GM23248 (cell line): ENCODE measurements at regions not wholly inside any gene's neighbourhood (a gene's known extent, or its start where the extent isn't known, plus 50 kb on each side); places are given as distances from the start of the nearest gene placed in this dataset. TPM values are rescaled to one million over a fixed set of nuclear protein-coding genes. Genes with fewer than 3 reads are reported as not detected.

Experiments
- DNase-seq: peaks from one replicate; pipeline ENCODE4 v3.0.0-alpha.2; 2015
- H2AFZ ChIP-seq: fragments of 200-600 bp; sonication (generic); 2 replicates; pipeline ENCODE4 v1.6.1; 2016; ENCODE audit warnings: antibody characterized with exemption
- H3F3A ChIP-seq: fragments of 200-600 bp; sonication (generic); 2 replicates; pipeline ENCODE4 v1.6.1; 2016; ENCODE audit warnings: mild to moderate bottlenecking, antibody characterized with exemption, mixed run types; ENCODE audit not compliant: insufficient read depth
- H3K27ac ChIP-seq: fragments of 200-600 bp; sonication (generic); 2 replicates; pipeline ENCODE4 v1.5.1; 2016; ENCODE audit warnings: mild to moderate bottlenecking
- H3K27me3 ChIP-seq: fragments of 200-600 bp; sonication (generic); replicated peaks from 2 replicates; pipeline ENCODE4 v1.6.1; 2016; ENCODE audit warnings: mild to moderate bottlenecking; ENCODE audit not compliant: insufficient read depth
- H3K36me3 ChIP-seq: fragments of 200-600 bp; sonication (generic); 2 replicates; pipeline ENCODE4 v1.6.1; 2016; ENCODE audit warnings: low read depth, mild to moderate bottlenecking
- H3K4me1 ChIP-seq: fragments of 200-600 bp; sonication (generic); 2 replicates; pipeline ENCODE4 v1.6.1; 2016; ENCODE audit warnings: mild to moderate bottlenecking; ENCODE audit not compliant: insufficient read depth
- H3K4me2 ChIP-seq: fragments of 200-600 bp; sonication (generic); one replicate; pipeline ENCODE4 v1.6.1; 2016; ENCODE audit warnings: mild to moderate bottlenecking; ENCODE audit not compliant: unreplicated experiment
- H3K4me3 ChIP-seq: fragments of 200-600 bp; sonication (generic); 2 replicates; pipeline ENCODE4 v1.5.1; 2016; ENCODE audit warnings: mild to moderate bottlenecking
- H3K79me2 ChIP-seq: fragments of 200-600 bp; sonication (generic); 2 replicates; pipeline ENCODE4 v1.6.1; 2016; ENCODE audit warnings: mild to moderate bottlenecking; ENCODE audit not compliant: insufficient read depth
- H3K9ac ChIP-seq: fragments of 200-600 bp; sonication (generic); 2 replicates; pipeline ENCODE4 v1.6.1; 2016; ENCODE audit warnings: mild to moderate bottlenecking
- H3K9me2 ChIP-seq: fragments of 200-600 bp; sonication (generic); 2 replicates; pipeline ENCODE4 v1.6.1; 2016; ENCODE audit warnings: mixed run types, mild to moderate bottlenecking, moderate library complexity; ENCODE audit not compliant: insufficient read depth
- H3K9me3 ChIP-seq: fragments of 200-600 bp; sonication (generic); one replicate; pipeline ENCODE4 v1.6.1; 2017; ENCODE audit warnings: low read depth
- H4K20me1 ChIP-seq: fragments of 200-600 bp; sonication (generic); 2 replicates; pipeline ENCODE4 v1.6.0; 2016; ENCODE audit not compliant: insufficient read depth
- EZH2 ChIP-seq: fragments of 200-600 bp; sonication (generic); IDR thresholded peaks from 2 replicates; pipeline ENCODE4 v1.6.1; 2018; ENCODE audit warnings: antibody characterized with exemption, mild to moderate bottlenecking; ENCODE audit not compliant: insufficient read depth, poor library complexity, severe bottlenecking
- EZH2phosphoT487 ChIP-seq: fragments of 200-600 bp; sonication (generic); IDR thresholded peaks from 2 replicates; pipeline ENCODE4 v1.6.1; 2018; ENCODE audit warnings: antibody characterized with exemption, moderate library complexity, mild to moderate bottlenecking, low read depth; ENCODE audit not compliant: insufficient read depth
- WGBS, 2 experiments: methylation state at CpG; one replicate each; pipeline ENCODE4 v1.1.6; 2015 to 2017; ENCODE audit warnings: low lambda C conversion rate in 2 of 2, low coverage in 1 of 2; ENCODE audit errors: missing lambda C conversion rate in 2 of 2; 5-methylcytosine and 5-hydroxymethylcytosine counted together
- in situ Hi-C: fragments of 300-500 bp; cut with MboI; formaldehyde crosslinking; loops from 2 replicates; pipeline ENCODE4 v1.15.0; 2020
- small RNA-seq: library from RNA; depleted of rRNA; stranded (forward); fragments of <200 nt; gene quantifications from one replicate; pipeline ENCODE3, GENCODE V24; 2014; ENCODE audit warnings: low read depth, low replicate concordance

DNA sequence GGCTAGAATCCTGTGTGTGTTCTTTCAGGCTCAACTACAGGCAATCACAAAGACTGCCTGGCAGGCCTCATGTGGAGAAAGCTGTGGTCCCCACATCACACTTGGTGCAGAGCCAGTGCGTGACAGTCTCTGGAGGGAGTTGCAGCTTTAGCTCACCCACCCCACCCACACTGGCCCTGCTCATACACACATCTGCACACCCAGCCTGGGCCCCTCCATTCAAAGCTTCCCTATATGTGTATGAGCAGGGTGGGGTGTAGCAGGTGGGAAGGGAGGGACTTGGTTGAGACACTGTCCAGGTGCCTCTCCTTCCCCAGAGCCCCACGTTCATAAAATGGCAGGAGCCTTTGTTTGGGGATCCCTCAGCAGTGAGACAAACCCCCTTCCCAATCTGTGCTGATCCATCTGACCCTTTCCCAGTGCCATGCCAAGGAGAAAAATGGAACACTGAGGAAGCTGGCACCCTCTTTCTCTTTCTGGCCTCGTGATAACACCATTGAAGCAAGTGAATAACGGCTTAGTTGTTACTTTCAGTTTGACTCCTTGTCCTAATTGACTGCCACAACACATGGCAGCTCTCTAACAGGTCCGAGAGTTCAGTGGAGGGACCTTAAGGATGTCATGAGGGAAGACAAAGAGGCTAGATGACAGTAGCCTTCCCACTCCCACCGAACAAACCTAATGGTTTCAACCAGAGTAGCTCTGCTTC, 53.8 kb upstream of the NRSN1 start:
- no peaks in the 10 kb centered on the region for H3F3A ChIP-seq
- in situ Hi-C loops = no loop called here
- no peaks in the 10 kb centered on the region for H4K20me1 ChIP-seq
- H3K4me3 ChIP-seq = no peak overlapping the region
- H3K9ac ChIP-seq = no peak overlapping the region
- no peak overlapping the region for H3K27ac ChIP-seq
- DNase-seq = no peak
- H3K27me3 ChIP-seq = no peaks in the 10 kb centered on the region
- no peak overlapping the region for H2AFZ ChIP-seq
- no peaks in the 10 kb centered on the region for H3K79me2 ChIP-seq
- no peaks in the 10 kb centered on the region for H3K36me3 ChIP-seq
- no peak for TF ChIP-seq EZH2
- TF ChIP-seq EZH2phosphoT487 = no peak
- H3K4me1 ChIP-seq = no peaks in the 10 kb centered on the region
- H3K4me2 ChIP-seq = no peak overlapping the region
- no peaks in the 10 kb centered on the region for H3K9me2 ChIP-seq
- no peaks in the 10 kb centered on the region for H3K9me3 ChIP-seq
- WGBS, 2 experiments = 48 to 55% methylated on average over 6 of the region's 6 CpGs

DNA sequence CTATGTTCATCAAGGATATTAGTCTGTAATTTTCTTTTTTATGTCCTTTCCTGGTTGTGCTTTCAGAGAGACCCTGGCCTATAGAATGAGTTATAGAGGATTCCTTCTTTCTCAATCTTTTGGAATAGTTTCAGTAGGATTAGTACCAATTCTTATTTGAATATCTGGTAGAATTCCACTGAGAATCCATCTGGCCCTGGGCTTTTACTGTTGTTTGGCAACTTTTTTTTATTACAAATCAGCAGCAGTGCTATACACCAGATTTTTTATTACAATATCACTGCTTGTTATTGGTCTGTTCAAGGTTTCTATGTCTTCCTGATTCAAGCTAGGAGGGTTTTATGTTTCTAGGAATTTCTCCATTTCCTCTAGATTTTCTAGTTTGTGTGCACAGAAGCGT, 50.0 kb upstream of the NRSN1 start:
- H3K9me3 ChIP-seq = no peaks in the 10 kb centered on the region
- no peaks in the 10 kb centered on the region for H3K79me2 ChIP-seq
- in situ Hi-C loops = no loop called here
- no peaks in the 10 kb centered on the region for H3K27me3 ChIP-seq
- H3K9ac ChIP-seq = no peak overlapping the region
- H4K20me1 ChIP-seq = no peaks in the 10 kb centered on the region
- H2AFZ ChIP-seq = no peak overlapping the region
- TF ChIP-seq EZH2 = no peak
- TF ChIP-seq EZH2phosphoT487 = no peak
- no peaks in the 10 kb centered on the region for H3K36me3 ChIP-seq
- H3K27ac ChIP-seq = no peak overlapping the region
- H3F3A ChIP-seq = no peaks in the 10 kb centered on the region
- no peak overlapping the region for H3K4me3 ChIP-seq
- 58 to 89% methylated on average over 1 of the region's 1 CpG for WGBS, 2 experiments
- no peaks in the 10 kb centered on the region for H3K9me2 ChIP-seq
- no peak for DNase-seq
- peaks cover 5% of the 10 kb centered on the region; the same call in 1 of the 2 replicates for H3K4me1 ChIP-seq
- H3K4me2 ChIP-seq = no peak overlapping the region

Small RNA genes lying in the stretch of these regions (small RNA-seq; reads per million reads assigned to genes)
- gene AL133270.1 = not detected
- not detected for gene RNU6-1060P
- gene SPTLC1P2 = not detected
